ENCODE measurements at regions not wholly inside any gene's neighbourhood (a gene's known extent, or its start where the extent isn't known, plus 50 kb on each side); places are given as distances from the start of the nearest gene placed in this dataset.

DNA sequence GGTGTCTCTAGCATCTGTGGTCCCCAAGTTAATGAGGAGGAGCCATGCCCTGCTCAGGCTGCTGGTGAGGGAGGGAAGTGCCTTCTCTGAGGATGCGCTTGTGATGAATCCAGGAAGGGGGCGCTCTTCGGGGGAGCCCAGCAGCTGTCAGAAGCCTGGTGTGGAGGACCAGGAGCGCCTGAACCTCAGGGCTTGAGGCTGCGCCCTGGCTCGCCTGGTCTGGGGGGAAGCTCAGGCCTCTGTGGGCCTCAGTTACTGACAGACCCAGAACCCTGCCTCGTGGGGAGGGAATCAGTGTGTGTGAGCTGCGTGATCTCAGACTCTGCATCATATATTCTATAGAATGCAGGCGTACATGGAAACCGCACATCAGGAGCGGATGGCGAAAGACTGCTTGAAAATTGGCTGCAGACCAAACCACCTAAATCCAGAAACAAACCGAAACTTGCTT, 126.1 kb downstream of the SEC14L1 start:
- no peak for DNase-seq

DNA sequence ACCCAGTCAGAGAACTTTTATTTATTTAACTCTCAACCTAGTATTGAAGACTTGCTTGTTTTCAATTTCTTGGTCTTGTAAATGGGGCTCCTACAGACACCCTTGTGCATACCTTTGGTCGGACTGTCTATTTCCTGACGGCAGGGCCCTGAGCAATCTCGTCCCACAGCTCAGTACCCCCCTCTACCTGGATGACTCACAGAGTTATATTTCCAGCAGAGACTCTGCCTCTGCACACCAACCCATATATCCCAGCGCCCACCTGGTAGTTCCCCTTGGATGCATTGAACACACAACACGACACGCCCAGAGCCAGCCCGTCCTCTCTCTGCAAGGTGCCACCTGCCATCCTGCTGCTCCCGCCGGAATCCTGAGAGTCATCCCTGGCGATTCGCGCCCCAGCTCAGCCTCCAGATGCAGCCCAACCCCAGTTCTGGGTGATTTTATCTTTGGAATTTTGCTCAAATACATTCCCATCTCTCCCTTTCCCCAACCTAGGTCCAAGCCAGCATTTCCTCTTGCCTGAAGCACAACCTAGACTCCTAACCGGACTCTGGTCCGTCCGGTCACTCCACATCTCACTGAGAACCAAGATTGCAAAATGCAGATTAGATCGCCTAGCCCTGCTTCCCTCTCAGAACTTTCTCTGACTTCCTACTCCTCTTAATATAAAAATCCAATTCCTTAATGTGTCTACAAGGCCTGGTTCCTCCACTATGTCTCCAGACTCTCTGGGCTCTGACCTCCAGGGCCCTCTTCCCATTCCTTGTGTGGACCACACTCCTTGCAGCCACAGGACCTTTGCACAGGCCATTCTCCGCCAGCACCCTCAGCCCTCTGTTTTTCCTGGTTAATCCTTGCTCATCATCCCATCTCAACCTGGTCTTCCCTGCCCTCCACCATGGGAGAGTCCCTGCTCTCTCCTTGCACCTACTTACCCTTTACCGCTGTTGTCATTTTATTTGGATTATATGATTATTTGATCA, 129.2 kb downstream of the SEC14L1 start:
- no peak for DNase-seq

DNA sequence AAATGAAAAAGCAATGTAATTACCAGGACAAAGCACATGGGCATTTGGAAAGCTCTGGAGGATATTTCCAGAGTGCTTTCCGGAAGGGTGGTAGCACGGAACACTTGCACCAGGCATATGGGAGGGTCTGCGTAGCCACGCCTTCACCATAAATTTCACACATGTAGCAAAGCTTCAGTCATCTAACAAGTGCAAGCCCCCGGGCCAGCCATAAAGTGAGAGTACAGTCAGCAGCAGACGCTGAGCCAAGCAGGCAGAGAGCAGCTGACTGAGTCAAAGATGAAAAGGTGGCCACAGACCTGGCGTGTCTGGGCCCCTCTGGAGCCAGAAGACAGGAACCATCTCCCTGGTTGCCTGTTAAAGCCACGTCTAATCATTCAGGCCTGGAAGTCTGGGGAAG, 130.6 kb downstream of the SEC14L1 start:
- no peak for DNase-seq

DNA sequence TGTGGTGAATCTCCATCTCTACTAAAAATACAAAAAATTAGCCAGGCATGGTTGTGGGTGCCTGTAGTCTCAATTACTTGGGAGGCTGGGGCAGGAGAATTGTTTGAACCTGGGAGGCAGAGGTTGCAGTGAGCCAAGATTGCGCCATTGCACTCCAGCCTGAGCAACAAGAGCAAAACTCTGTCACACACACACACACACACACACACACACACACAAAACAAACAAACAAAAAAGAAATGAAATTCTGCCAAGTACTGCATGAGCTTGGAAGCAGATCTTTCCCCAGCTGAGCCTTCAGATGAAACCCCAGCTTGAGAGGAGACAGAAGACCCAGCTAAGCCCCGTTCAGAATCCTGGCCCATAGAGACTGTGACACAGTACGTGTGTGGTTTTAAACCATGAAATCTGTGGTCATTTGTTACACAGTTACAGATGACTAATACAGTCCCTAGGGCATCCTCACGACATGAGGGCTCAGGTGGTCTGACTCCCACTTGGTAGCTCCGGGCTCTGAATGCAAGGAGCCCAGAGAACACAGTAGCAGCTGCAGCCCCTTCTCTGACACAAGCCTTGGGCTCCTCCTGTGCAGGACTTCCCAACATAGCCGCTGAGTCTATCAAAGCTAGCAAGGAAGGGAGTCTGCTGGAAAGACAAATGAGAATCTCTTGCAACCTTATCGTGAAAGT, 132.8 kb downstream of the SEC14L1 start:
- no peak for DNase-seq

DNA sequence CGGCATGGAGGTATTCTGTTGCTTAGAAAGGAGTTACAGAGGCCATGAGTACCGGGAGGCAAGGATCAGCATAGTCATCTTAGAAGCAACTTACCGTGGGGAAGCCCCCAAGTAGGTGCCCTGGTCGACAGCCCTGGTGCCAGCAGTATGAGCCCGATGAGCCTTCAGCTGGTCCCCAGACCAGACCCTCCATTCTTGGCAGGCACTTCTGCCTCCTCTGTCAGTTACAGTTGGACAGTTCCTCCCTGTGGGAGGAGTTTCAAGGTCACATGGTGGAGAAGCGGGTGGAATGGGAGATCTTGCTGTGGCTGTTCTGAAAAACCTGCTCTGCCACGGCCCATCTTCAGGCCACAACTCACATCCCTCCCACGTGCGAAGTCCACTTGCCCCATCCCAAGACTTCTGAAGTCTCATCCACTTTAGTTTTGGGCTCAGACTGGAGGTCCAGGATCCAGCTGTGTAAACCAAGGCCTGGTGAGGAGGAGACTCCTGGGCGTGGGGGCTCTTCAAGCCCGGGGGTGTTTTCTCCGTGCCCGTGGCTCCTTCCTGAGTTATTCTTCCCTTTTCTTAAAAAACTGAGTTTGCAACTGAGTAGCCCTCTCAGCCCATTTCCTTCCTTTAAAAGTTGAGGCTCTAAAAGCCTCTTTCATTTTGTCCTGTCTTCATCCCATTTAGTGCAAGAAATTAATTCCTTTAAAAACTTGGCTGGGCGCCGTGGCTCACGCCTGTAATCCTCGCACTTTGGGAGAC, 133.5 kb downstream of the SEC14L1 start:
- no peak for DNase-seq

DNA sequence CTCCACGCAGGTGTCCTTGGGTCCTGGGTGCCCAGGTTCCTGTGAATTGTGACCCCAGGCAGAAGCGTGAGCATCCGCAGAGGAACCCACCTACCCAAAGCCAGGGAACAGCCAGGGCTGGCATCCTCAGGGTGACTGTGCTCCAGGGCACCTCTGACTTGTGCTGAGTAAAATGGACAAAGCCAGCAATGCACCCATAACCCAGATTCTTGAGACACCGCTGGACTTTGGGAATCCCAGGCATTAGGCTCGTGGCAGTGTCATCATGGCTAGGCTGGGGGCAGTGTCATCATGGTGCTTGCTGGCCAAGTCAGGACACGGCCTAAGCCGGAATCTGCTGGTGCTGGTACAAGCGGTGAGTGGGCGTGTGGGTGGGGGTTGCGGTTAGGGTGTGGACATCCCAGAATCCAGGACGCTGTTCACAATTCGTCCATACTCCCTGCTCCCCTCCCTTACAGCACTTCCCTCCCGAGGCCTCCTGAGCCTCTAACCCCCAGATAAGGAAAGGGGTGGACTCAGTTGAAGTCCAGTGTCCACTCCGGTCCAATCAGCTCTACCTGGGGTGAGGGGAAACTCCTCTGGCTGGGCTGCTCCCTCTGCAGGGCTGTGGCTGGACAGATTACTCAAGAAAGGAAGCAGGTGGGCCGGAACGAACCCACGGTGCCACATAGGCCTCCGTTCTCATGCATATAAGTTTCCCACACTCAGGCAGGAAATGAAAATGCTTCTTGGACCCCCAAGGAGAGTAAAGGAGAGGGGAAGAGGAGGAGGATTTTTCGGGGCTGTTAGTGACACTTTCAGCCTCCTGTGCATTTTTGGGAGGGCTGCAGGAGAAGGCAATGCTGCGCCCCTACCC, 138.9 kb downstream of the SEC14L1 start:
- DNase-seq = no peak

DNA sequence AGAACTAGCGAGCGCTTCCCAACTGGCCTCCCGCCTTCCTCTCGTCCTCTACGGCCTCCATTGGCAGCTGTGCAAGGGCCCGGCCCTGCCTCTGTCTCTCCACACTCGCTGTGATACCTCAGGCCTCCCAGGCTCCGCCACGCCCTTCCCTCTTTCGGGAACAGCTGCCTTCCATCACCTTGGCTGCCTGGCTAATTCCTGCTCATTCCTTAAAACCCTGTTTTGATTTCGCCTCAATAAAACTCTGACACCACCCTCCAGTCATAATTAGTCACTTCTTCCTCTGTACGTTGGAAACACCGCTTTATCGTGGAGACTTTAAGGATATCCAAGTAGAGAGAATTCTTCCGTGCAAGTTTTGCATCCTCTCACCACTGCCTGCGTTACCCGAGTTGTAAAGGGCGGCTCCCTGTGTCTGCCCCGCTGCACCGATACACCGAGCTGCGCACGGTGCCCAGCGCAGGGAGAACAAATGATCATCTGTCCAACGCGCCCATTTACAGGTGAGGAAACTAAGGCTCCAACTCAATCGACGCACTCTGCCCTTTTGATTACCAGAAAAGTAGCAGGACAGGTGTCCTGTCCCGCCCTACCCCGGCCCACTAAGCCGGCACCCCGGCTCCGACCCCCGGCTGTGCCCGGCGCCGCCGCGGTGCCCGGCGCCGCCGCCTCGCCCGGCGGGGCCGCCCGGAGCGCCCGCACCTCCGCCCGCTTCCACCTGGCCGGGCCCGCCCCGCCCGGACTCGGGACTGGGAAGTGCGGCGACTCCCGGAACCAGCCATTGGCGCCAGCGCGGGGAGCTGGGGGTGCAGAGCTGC, 139.7 kb downstream of the SEC14L1 start:
- DNase-seq = no peak

DNA sequence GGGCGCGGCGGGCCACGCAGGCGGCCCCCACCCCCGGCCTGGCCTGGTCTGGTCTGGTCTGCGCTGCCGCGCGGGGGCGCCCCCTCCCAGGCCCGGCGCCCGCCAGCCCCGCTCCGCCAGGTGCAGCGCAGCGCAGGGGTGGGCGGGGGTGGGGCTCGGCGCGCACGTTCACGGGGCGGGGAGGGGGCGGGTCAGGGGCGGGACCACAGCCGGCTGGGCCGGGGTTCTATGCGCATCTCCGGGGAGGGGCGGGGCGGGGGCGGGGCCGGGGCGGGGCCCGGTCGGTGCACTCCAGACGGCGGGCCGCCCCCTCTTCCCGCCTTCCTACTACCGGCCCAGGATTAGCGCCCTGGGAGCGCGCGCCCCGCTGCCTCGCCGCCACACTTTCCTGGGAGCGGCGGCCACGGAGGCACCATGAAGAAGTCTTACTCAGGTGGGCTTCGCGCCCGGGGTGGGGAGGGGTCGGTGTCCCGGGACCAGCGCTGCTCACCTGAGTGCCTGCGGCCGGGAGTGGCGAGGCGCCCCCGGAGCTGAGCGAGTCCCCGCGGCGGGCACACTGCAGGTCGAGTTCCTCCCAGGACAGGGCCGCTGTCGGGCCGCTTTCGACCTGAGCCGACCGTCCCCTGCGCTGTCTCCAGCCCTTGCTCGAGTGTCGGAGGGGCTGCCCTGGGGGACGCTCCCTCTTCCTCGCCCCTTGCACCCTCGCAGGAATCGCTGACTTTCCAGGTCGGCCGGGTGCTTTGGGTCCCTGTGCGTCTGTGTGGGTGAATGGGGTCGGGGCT, 140.5 kb downstream of the SEC14L1 start:
- peak; percentile 63 for DNase-seq

DNA sequence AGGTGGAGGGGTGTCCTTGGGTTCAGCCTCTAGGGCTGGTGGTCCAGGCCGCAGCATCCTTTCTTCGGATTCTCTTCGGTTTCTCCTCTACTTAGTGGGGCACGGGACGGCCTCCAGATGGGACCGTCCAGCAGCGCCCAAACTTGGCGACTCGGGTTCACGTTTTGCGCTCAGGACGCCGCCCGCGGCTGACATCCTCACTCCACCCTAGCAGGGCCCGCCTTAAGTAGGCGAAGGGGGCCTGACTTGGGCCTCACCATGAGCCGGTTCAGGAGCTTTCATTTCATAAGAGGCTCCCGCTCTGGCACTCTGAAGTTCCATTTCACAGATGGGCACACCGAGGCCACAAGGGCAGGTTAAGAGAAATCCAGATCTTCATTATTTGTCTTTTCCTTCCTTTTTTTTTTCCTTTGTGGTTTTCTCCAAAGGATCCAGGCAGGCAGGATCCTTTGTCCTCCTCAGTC, 141.2 kb downstream of the SEC14L1 start:
- no peak for DNase-seq

DNA sequence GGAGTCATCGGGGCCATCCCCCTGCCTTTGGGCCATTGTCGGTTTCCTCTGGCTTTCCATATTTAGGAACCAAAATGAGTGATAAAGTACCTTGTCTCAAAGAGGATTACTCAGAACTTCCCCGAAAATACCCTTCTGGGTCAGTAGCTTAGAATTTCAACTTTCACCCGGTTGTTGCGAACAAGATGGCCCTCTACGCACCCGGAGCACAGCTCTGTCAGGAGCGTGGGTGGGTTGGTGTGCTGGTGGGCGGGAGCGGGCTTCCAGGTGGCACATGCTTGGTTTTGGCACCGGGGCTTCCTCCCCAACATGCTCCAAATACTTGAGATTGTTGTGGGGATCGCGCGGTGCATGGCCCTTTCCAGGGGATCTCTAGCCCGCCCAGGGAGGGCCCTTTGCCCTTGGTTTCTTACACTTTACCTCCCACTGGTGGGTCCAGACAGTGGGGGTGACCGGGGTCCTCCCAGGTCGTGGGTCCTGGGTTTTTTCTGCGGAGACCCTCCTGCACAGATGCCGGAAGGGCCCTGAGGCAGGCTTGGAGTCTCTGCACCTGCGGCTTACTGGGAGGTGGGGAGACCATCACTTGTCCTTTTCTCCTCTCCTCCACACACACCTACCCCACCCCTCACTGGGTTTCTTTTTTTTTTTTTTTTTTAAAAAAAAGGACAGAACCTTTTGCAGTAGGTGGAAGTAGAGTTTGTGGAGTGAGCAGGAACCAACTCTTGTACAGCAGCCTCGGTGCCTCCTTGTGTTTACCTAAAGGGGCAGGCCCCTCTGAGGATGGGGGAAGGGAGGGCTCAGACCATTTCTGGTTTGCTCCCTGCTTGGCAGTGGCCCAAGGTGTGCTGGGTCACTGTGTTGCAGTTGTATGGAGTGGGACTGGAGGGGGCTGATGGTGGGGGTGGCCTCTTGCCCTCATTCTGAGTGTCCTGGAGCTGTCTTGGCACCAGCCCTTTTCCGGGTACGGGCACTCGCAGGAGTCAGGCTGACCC, 142.1 kb downstream of the SEC14L1 start:
- DNase-seq = peak; percentile 36

DNA sequence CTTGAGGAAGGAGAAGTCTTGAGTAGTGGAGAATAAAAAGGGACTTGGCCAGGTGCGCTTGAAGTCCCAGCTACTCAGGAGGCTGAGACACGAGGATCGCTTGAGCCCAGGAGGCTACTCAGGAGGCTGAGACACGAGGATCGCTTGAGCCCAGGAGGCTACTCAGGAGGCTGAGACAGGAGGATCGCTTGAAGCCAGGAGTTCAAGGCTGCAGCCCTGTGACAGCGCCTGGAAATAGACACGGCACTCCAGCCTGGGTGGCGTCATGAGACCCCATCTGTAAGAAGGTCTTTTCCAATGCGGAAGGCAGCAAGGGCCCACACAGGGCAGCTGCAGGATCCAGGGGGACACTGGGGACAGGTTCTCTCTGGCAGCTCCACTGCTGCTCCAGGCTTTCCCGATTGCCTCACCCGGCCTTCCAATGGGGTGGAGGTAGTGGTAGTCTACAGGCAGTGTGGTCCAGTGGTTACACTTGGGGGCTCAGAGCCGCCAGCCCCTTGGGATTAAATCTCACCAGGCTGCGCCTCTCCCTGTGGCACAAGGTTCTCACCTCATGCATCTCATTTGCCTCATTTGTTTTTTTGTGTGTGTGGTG, 143.4 kb downstream of the SEC14L1 start:
- DNase-seq = no peak

DNA sequence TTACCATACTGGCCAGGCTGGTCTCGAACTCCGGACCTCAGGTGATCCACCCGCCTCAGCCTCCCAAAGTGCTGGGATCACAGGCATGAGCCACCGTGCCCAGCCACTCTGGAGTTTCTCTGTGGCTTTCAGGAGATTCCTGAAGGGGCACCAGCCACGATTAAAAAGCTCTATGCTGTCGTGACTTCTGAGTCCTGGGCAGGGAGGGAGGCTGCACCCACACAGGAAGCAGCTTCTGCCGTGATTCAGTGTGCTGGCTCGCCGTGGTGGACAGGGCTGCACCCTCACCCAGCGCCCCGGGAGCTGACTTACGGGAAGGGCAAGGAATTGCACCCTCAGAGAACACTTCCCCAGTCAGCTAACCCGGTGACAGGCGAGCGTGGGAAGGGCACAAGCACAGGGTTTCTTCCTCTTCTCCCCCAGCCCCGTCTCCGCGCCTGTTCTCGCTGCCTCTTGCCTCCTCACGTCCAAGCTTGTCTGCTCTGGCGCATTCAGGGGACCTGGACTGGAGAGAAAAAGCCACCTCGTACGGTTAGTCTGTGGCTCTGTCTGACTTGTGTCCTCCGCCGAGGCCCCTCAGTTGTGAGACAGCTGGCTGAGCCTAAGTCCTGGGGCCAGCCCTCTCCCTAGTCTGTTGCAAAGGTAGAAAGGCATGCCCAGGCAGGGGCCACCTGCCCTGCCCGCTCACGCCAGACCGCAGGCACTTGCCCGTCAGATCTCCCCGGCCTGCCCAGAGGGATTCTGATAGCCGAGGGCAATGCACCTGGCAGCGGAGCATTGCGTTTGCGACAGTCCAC, 145.0 kb downstream of the SEC14L1 start:
- peak; percentile 75 for DNase-seq

DNA sequence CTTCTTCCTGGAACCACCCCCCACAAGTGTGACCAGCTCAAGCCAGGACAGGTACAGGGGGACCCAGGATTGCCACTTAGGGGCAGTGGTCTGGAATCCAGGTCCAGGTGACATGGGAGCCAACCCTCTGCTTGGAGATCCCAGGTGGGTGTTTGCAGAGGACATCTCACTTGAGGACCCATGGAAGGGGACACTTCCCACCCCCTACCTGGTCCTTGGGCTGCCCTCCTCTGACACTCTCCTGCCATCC, 145.5 kb downstream of the SEC14L1 start:
- no peak for DNase-seq

DNA sequence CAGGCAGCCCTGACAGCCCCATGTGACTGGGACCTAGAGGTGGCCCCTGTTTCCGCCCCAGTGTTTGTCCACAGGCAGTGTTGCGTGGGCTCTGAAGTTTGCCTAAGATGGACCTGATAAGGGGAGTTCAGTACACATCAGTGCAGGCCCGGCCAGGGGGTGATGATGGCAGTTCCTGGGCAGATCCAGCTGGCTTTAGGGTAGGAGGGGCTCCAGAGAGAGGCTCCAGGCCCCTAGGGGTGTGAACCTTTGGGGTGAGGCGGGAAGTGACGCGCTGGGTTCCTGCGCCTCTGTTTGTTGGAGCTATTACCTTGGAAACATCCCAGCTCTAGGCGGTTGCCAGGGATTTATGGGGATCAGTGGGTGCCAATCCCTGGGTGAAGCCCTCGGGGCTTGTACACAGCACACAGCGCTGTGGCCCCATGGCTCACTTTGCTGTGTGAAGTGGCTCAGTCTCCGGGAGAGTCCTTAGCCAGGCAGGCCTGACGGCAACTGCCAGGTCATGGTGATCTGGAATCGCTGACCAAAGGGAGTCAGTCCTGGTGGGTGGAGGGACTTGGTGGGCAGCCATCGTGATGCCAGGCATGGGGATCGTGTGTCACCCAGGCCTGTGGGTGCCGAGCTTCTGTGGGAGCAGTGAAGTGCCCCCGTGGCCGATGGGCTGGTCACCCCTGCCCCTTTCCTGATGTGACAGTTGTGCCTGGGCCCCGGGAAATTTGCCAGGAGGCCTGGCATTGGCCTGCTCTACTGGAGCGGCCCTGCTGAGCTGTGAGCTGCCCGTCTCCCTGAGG, 146.1 kb downstream of the SEC14L1 start:
- peak; percentile 67 for DNase-seq

DNA sequence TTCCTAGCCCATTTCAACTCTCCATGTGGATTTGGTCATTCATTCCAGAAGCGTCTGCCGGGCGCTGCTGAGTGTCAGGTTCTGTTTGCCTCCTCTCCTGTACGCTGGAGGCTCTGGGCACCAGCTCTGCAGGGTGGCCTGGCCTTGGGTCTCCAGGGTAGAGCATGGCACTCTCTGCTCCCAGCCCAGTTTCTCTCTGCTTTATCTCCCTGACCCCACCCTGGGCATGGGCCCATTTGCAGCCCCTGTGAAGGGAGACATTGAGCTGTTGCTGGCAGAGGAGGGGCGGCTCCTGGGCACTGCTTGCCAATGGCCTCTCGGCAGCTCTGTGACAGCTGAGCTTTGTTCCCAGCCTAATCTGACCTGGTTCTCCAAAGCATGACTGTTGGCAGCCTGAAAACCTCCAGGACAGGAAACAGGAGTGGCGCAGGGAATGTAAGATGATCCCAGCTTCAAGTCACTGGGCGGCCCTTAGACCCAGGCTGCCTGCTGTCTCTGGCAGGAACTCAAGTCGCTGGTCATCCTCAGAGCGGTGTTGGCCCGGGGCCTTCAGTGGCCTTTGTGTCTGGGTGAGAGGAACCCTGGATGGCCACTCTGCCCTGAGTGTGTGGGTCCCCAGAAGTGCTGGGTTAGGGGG, 146.8 kb downstream of the SEC14L1 start:
- DNase-seq = no peak

DNA sequence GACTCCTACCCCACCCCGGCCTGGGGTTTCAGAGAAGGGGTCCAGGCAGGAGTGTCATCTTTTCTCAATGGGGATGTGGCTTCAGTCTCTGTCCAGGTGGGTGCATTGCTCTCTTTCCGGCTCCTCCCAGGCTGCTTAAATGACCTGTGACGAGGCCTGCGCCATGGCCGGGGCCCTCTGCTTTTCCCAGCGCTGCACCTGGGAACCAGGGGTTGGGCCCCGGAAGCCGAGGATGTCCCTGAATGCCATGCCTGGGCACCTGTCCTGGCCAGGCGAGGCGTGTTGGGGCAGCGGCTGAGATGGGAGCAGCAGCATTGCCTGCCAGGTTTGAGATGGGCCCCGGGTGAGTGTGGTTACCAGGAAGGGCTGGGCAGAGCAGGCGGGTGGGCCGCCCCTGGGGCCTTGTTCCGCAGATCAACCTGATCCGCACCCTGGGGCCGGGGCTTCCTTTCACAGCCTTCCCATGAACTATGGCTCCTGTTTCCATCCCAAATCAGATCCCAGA, 147.4 kb downstream of the SEC14L1 start:
- DNase-seq = no peak
